ENCODE measurements at regions not wholly inside any gene's neighbourhood (a gene's known extent, or its start where the extent isn't known, plus 50 kb on each side); places are given as distances from the start of the nearest gene placed in this dataset.

DNA sequence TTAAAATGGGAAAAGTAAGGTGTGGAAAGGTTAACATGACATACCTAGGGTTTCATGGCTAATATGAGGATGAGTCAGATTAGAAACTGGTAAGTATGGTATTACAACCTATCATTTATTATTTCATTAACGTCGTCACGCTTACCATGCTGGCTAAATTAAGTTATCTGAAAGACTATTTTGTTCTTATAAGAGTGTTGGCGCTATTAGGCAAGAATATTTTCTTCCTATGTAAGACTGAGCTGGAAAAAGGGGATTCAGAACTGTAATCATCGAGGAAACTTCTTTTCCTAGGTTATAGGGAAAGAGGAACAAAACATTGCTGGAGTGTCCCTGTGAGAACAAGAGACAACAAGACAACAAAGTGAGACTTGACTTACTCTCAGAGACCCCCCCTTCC, 440.8 kb downstream of the KCNJ2 start:
- Histone ChIP-seq H3K9me3 (ENCODE audit: insufficient read depth in 2 of 2, low read depth in 1 of 2, low read length in 1 of 2) (no peaks in the 10 kb centered on the region), H2AFZ (ENCODE audit: low read length) (no peak overlapping the region), H3K18ac (ENCODE audit: extremely low read depth, low read length) (no peak overlapping the region), H4K91ac (replicated peaks; ENCODE audit: insufficient read length, low read length) (no peak overlapping the region), H2BK20ac (ENCODE audit: low read length) (no peak overlapping the region), H3K27me3 (replicated peaks in 1 of 4; ENCODE audit: control insufficient read depth in 3 of 4, extremely low read depth in 1 of 4, insufficient read depth in 3 of 4, low read length in 3 of 4) (no peaks in the 10 kb centered on the region), H2AK5ac (ENCODE audit: low read depth, low read length) (no peak overlapping the region), H3K79me1 (ENCODE audit: low read depth, low read length) (no peaks in the 10 kb centered on the region), H2BK12ac (ENCODE audit: low read depth, low read length) (no peak overlapping the region), H3K14ac (ENCODE audit: insufficient read length) (no peak overlapping the region), H3K4me2 (ENCODE audit: insufficient read depth in 1 of 2, low read depth in 2 of 2, low read length in 2 of 2) (no peak overlapping the region), H3K27ac (ENCODE audit: low read depth, low read length) (no peak overlapping the region), H3K23me2 (ENCODE audit: low read depth, low read length) (no peaks in the 10 kb centered on the region), H3K79me2 (ENCODE audit: control insufficient read depth in 1 of 2, insufficient read depth in 2 of 2, low read length in 2 of 2) (no peaks in the 10 kb centered on the region), H3K4me1 (replicated peaks in 1 of 4; ENCODE audit: control insufficient read depth in 3 of 4, insufficient read depth in 4 of 4, low read length in 3 of 4) (peaks cover 0 to 6% (median 0%) of the 10 kb centered on the region in 4 experiments; a peak in 1 of 7 replicates), H3K23ac (ENCODE audit: insufficient read length) (no peak overlapping the region), H2BK120ac (replicated peaks; ENCODE audit: low read depth, low read length) (no peak overlapping the region), H4K8ac (ENCODE audit: extremely low read depth, insufficient read depth, low read length) (no peak overlapping the region), H3K9ac (replicated peaks in 1 of 4; ENCODE audit: extremely low read depth in 1 of 4, low read depth in 3 of 4, low read length in 3 of 4) (no peak overlapping the region), H2BK15ac (ENCODE audit: low read length) (no peak overlapping the region), H4K20me1 (replicated peaks in 1 of 2; ENCODE audit: control insufficient read depth in 1 of 2, insufficient read depth in 2 of 2, low read length in 2 of 2) (no peaks in the 10 kb centered on the region), H3K4me3 (ENCODE audit: extremely low read depth in 1 of 4, insufficient read depth in 2 of 4, low read depth in 3 of 4, low read length in 4 of 4) (no peak overlapping the region), H3K4ac (replicated peaks; ENCODE audit: insufficient read length, low read depth, low read length) (no peak overlapping the region), H2BK5ac (ENCODE audit: low read depth, low read length) (no peak overlapping the region), H3K56ac (replicated peaks; ENCODE audit: insufficient read length, low read depth, low read length) (no peak overlapping the region), H4K5ac (ENCODE audit: insufficient read length, low read depth, low read length) (no peak overlapping the region), H3K36me3 (ENCODE audit: control insufficient read depth in 2 of 4, insufficient read depth in 4 of 4, low read length in 3 of 4) (no peaks in the 10 kb centered on the region)
- POLR2A ChIA-PET (ENCODE audit: partially characterized antibody) = no interaction called here
- no peak for FAIRE-seq
- no peak for DNase-seq (ENCODE audit: low read depth in 1 of 2, low spot score in 2 of 2)
- WGBS, 2 experiments (ENCODE audit: extremely low coverage in 1 of 2, insufficient coverage in 1 of 2, insufficient read length in 1 of 2, insufficient replicate concordance in 2 of 2, low coverage in 1 of 2, low lambda C conversion rate in 2 of 2, missing lambda C conversion rate in 1 of 2) = 94% methylated on average over 5 of the region's 5 CpGs; no CpG with 5 or more reads in 1 of the 2 experiments
- CTCF ChIA-PET (ENCODE audit: partially characterized antibody) = no interaction called here
- TF ChIP-seq, protein P1, sequence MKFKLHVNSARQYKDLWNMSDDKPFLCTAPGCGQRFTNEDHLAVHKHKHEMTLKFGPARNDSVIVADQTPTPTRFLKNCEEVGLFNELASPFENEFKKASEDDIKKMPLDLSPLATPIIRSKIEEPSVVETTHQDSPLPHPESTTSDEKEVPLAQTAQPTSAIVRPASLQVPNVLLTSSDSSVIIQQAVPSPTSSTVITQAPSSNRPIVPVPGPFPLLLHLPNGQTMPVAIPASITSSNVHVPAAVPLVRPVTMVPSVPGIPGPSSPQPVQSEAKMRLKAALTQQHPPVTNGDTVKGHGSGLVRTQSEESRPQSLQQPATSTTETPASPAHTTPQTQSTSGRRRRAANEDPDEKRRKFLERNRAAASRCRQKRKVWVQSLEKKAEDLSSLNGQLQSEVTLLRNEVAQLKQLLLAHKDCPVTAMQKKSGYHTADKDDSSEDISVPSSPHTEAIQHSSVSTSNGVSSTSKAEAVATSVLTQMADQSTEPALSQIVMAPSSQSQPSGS (IDR thresholded peaks at IDR 0.05; ENCODE audit: low read length) = no peak
- no peak for TF ChIP-seq TAF7 (optimal IDR thresholded peaks at IDR 0.05; ENCODE audit: borderline replicate concordance, low read depth, low read length)
- TF ChIP-seq BCL11A (IDR thresholded peaks at IDR 0.05; ENCODE audit: low read depth in 2 of 2, low read length in 2 of 2) = no peak
- TF ChIP-seq SIN3A (conservative IDR thresholded peaks at IDR 0.05 in 1 of 2, IDR thresholded peaks at IDR 0.05 in 1 of 2; ENCODE audit: low read depth in 1 of 2, low read length in 2 of 2) = no peak
- TF ChIP-seq TBP (IDR thresholded peaks at IDR 0.05; ENCODE audit: low read depth, low read length) = no peak
- TF ChIP-seq SUZ12 (IDR thresholded peaks at IDR 0.05; ENCODE audit: low read length) = no peak
- TF ChIP-seq PHF8 (conservative IDR thresholded peaks at IDR 0.05; ENCODE audit: low read depth, low read length) = no peak
- TF ChIP-seq CHD2 (IDR thresholded peaks at IDR 0.05; ENCODE audit: low read length) = no peak
- no peak for TF ChIP-seq TAF1 (IDR thresholded peaks at IDR 0.05; ENCODE audit: low read depth, low read length)
- TF ChIP-seq KDM4A (IDR thresholded peaks at IDR 0.05; ENCODE audit: low read depth, low read length, severe bottlenecking) = no peak
- no peak for TF ChIP-seq GABPA (IDR thresholded peaks at IDR 0.05; ENCODE audit: borderline replicate concordance, insufficient read depth, low read length)
- no peak for TF ChIP-seq CEBPB (IDR thresholded peaks at IDR 0.05; ENCODE audit: low read depth, low read length)
- no peak for TF ChIP-seq ATF3 (IDR thresholded peaks at IDR 0.05; ENCODE audit: insufficient read depth, low read depth, low read length)
